ENCODE measurements at regions not wholly inside any gene's neighbourhood (a gene's known extent, or its start where the extent isn't known, plus 50 kb on each side); places are given as distances from the start of the nearest gene placed in this dataset.

- no peak overlapping the region for H3K4me3 ChIP-seq (replicated peaks in 1 of 2; ENCODE audit: low read depth in 1 of 2, low read length in 2 of 2)
- no peaks in the 10 kb centered on the region for H3K79me2 ChIP-seq (ENCODE audit: insufficient read depth, low read length)
- H2AFZ ChIP-seq (ENCODE audit: low read depth, low read length, poor library complexity, severe bottlenecking): no peak overlapping the region
- no peak overlapping the region for H3K4me2 ChIP-seq (ENCODE audit: low read length)
- RAD21 ChIA-PET (ENCODE audit: low non-redundant PET in 1 of 2, low total read pairs in 2 of 2, uncharacterized antibody in 2 of 2, unreplicated experiment in 2 of 2): no interaction called here
- no peaks in the 10 kb centered on the region for H3K36me3 ChIP-seq (ENCODE audit: control insufficient read depth in 1 of 2, insufficient read depth in 2 of 2, low read length in 2 of 2)
- H3K9me2 ChIP-seq (ENCODE audit: insufficient read depth): no peaks in the 10 kb centered on the region
- ATAC-seq (no peak), DNase-seq (ENCODE audit: low read depth, low spot score) (no peak)
- intact Hi-C loops (cut with micrococcal nuclease): no loop called here
- no peak overlapping the region for H3K27ac ChIP-seq (ENCODE audit: low read depth, low read length)
- H3K9me3 ChIP-seq (ENCODE audit: control insufficient read depth in 1 of 2, insufficient read depth in 1 of 2, low read depth in 1 of 2, low read length in 2 of 2): no peaks in the 10 kb centered on the region
- BruUV-seq (replicated peaks): no TSS peak
- no peaks in the 10 kb centered on the region for H4K20me1 ChIP-seq (ENCODE audit: insufficient read depth)
- TF ChIP-seq EGR1 (IDR thresholded peaks at IDR 0.05; ENCODE audit: low read depth): no peak
- no peak for TF ChIP-seq ELF1 (IDR thresholded peaks at IDR 0.05; ENCODE audit: borderline replicate concordance, low read depth)
- no peak for TF ChIP-seq CTCF (IDR thresholded peaks at IDR 0.05 in 2 of 3, conservative IDR thresholded peaks at IDR 0.05 in 1 of 3; ENCODE audit: borderline replicate concordance in 1 of 3, insufficient read depth in 1 of 3, low read depth in 2 of 3, low read length in 2 of 3)
- TF ChIP-seq RAD21 (IDR thresholded peaks at IDR 0.05; ENCODE audit: low read depth): no peak
- TF ChIP-seq ZBTB33 (IDR thresholded peaks at IDR 0.05; ENCODE audit: extremely low read depth, insufficient replicate concordance, low read length): no peak
- TF ChIP-seq ZFX (IDR thresholded peaks at IDR 0.05): no peak
- no peak for TF ChIP-seq FOSL1 (IDR thresholded peaks at IDR 0.05; ENCODE audit: low read depth)
- TF ChIP-seq TCF7L2 (IDR thresholded peaks at IDR 0.05; ENCODE audit: borderline replicate concordance, extremely low read depth, insufficient read depth, insufficient read length): no peak
- TF ChIP-seq POLR2AphosphoS5 (IDR thresholded peaks at IDR 0.05; ENCODE audit: low read depth, low read length): no peak
- no peak for TF ChIP-seq CBX3 (IDR thresholded peaks at IDR 0.05; ENCODE audit: low read depth)
- no peak for TF ChIP-seq SP1 (IDR thresholded peaks at IDR 0.05; ENCODE audit: low read depth)
- no peak overlapping the region for H3K9ac ChIP-seq (ENCODE audit: low read length)
- POLR2A ChIA-PET: no interaction called here
- H3K27me3 ChIP-seq (ENCODE audit: insufficient read depth, low read length): peaks cover 8% of the 10 kb centered on the region; the same call in 1 of the 2 replicates
- CTCF ChIA-PET: no interaction called here
- no peaks in the 10 kb centered on the region for H3K4me1 ChIP-seq (ENCODE audit: control insufficient read depth in 1 of 2, insufficient read depth in 2 of 2, low read length in 2 of 2)
These were observed 187.5 kb upstream of the DIO3 start for GRCh38 chr14:101373690-101374295.
